ENCODE measurements at regions not wholly inside any gene's neighbourhood (a gene's known extent, or its start where the extent isn't known, plus 50 kb on each side); places are given as distances from the start of the nearest gene placed in this dataset.

- Histone ChIP-seq H3K79me2 (ENCODE audit: insufficient read depth, low read length) (no peaks in the 10 kb centered on the region), H3K4me2 (ENCODE audit: low read depth, low read length, poor library complexity, severe bottlenecking) (no peak overlapping the region), H3K27me3 (ENCODE audit: insufficient read depth, low read length, poor library complexity, severe bottlenecking) (no peaks in the 10 kb centered on the region), H3K9me3 (ENCODE audit: insufficient read depth, low read depth, low read length) (no peaks in the 10 kb centered on the region; the same call in 1 of the 2 replicates), H3K36me3 (ENCODE audit: insufficient read depth, low read length) (no peaks in the 10 kb centered on the region), H3K9me2 (replicated peaks; ENCODE audit: low read depth, low read length) (no peaks in the 10 kb centered on the region), H3K9ac (ENCODE audit: low read depth, low read length, poor library complexity, severe bottlenecking) (no peak overlapping the region), H4K20me1 (ENCODE audit: insufficient read depth, low read length, poor library complexity, severe bottlenecking) (no peaks in the 10 kb centered on the region), H3F3A (ENCODE audit: low read depth) (no peaks in the 10 kb centered on the region), H2AFZ (ENCODE audit: low read length) (no peak overlapping the region), H3K4me1 (ENCODE audit: insufficient read depth, low read length, poor library complexity, severe bottlenecking) (no peaks in the 10 kb centered on the region), H3K4me3 (ENCODE audit: low read length, poor library complexity, severe bottlenecking) (no peak overlapping the region)
- TF ChIP-seq EZH2phosphoT487 (IDR thresholded peaks at IDR 0.05; ENCODE audit: borderline replicate concordance) = no peak
- TF ChIP-seq CTCF (conservative IDR thresholded peaks at IDR 0.05; ENCODE audit: low read length) = no peak
Observed at GRCh38 chr21:27425574-27425973, 458.7 kb upstream of the ADAMTS5 start.

DNA sequence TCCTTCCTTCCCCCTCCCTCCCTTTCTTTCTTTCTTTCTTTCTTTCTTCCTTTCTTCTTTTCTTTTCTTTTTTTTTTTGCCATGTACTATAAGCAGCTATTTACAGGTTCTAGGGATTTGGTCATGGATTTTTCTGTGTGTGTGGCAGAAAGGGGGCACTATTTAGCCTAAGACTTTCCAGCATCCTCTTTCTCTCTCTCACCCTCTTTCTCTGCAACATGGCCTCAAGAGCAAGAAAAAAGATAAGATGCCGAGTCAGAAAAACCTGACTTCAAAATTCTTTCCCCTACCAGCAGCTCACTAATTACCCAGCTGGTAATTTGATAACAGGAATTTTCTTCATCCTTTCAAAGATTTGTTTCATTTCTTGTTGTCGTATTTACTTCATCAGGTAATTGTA lies 458.3 kb upstream of the ADAMTS5 start:
- H3K9me3 ChIP-seq (ENCODE audit: insufficient read depth, low read depth, low read length) = no peaks in the 10 kb centered on the region; the same call in 1 of the 2 replicates
- no peak overlapping the region for H3K4me3 ChIP-seq (ENCODE audit: low read length, poor library complexity, severe bottlenecking)
- H3F3A ChIP-seq (ENCODE audit: low read depth) = no peaks in the 10 kb centered on the region
- no peaks in the 10 kb centered on the region for H3K27me3 ChIP-seq (ENCODE audit: insufficient read depth, low read length, poor library complexity, severe bottlenecking)
- no peaks in the 10 kb centered on the region for H3K79me2 ChIP-seq (ENCODE audit: insufficient read depth, low read length)
- no peak for TF ChIP-seq EZH2phosphoT487 (IDR thresholded peaks at IDR 0.05; ENCODE audit: borderline replicate concordance)
- no peak for TF ChIP-seq CTCF (conservative IDR thresholded peaks at IDR 0.05; ENCODE audit: low read length)
- H3K4me2 ChIP-seq (ENCODE audit: low read depth, low read length, poor library complexity, severe bottlenecking) = no peak overlapping the region
- no peaks in the 10 kb centered on the region for H4K20me1 ChIP-seq (ENCODE audit: insufficient read depth, low read length, poor library complexity, severe bottlenecking)
- no peaks in the 10 kb centered on the region for H3K4me1 ChIP-seq (ENCODE audit: insufficient read depth, low read length, poor library complexity, severe bottlenecking)
- H3K9me2 ChIP-seq (replicated peaks; ENCODE audit: low read depth, low read length) = no peaks in the 10 kb centered on the region
- no peak overlapping the region for H3K9ac ChIP-seq (ENCODE audit: low read depth, low read length, poor library complexity, severe bottlenecking)
- H2AFZ ChIP-seq (ENCODE audit: low read length) = no peak overlapping the region
- no peaks in the 10 kb centered on the region for H3K36me3 ChIP-seq (ENCODE audit: insufficient read depth, low read length)

DNA sequence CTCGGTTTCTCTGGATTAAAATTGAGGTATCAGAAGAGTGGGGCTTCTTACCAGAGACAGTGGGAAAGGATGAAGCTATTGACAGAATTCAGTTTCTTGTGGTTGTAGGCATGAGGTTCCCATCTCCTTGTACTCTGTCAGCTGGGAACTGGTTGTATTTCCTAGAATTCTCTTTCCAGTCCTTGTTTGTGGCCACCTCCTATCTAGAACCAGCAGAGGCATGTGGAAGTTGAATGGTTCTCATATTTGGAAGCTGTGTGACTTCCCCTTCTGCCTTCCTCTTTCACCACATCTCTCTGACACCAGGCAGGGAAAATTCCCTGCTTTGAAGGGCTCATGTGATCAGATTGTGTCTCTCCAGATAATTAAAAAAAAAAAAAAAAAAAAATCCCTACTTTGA lies 457.7 kb upstream of the ADAMTS5 start:
- Histone ChIP-seq H3K9me3 (ENCODE audit: insufficient read depth, low read depth, low read length) (no peaks in the 10 kb centered on the region; the same call in 1 of the 2 replicates), H3K9ac (ENCODE audit: low read depth, low read length, poor library complexity, severe bottlenecking) (no peak overlapping the region), H3K27me3 (ENCODE audit: insufficient read depth, low read length, poor library complexity, severe bottlenecking) (no peaks in the 10 kb centered on the region), H3K4me3 (ENCODE audit: low read length, poor library complexity, severe bottlenecking) (no peak overlapping the region), H3K9me2 (replicated peaks; ENCODE audit: low read depth, low read length) (no peaks in the 10 kb centered on the region), H3K4me1 (ENCODE audit: insufficient read depth, low read length, poor library complexity, severe bottlenecking) (no peaks in the 10 kb centered on the region), H3K4me2 (ENCODE audit: low read depth, low read length, poor library complexity, severe bottlenecking) (no peak overlapping the region), H3K36me3 (ENCODE audit: insufficient read depth, low read length) (no peaks in the 10 kb centered on the region), H2AFZ (ENCODE audit: low read length) (no peak overlapping the region), H3K79me2 (ENCODE audit: insufficient read depth, low read length) (no peaks in the 10 kb centered on the region), H4K20me1 (ENCODE audit: insufficient read depth, low read length, poor library complexity, severe bottlenecking) (no peaks in the 10 kb centered on the region), H3F3A (ENCODE audit: low read depth) (no peaks in the 10 kb centered on the region)
- TF ChIP-seq EZH2phosphoT487 (IDR thresholded peaks at IDR 0.05; ENCODE audit: borderline replicate concordance) = no peak
- TF ChIP-seq CTCF (conservative IDR thresholded peaks at IDR 0.05; ENCODE audit: low read length) = no peak

All from Loucy (cell line).